LNCaP clone FGC (cell line): ENCODE measurements at regions not wholly inside any gene's neighbourhood (a gene's known extent, or its start where the extent isn't known, plus 50 kb on each side); places are given as distances from the start of the nearest gene placed in this dataset.
A peak's percentile ranks its signal among the peaks of the same experiment; 100 is the strongest.

ENCODE experiments used
- DNase-seq: peaks from one replicate; pipeline ENCODE4 v3.0.0-alpha.2; 2011; ENCODE audit warnings: low read depth
- H3K4me3 ChIP-seq: 2 replicates; pipeline ENCODE4 v1.5.1; 2011; ENCODE audit warnings: mild to moderate bottlenecking, low read depth, low read length, control low read depth
- TF ChIP-seq, protein P1 (sequence below): IDR thresholded peaks from 2 replicates; pipeline ENCODE4 v1.5.1; 2012; ENCODE audit warnings: mild to moderate bottlenecking; ENCODE audit not compliant: control insufficient read depth, insufficient read depth; ENCODE audit errors: extremely low read depth

- no peak overlapping the region for H3K4me3 ChIP-seq
- no peak for DNase-seq
- TF ChIP-seq, protein P1, sequence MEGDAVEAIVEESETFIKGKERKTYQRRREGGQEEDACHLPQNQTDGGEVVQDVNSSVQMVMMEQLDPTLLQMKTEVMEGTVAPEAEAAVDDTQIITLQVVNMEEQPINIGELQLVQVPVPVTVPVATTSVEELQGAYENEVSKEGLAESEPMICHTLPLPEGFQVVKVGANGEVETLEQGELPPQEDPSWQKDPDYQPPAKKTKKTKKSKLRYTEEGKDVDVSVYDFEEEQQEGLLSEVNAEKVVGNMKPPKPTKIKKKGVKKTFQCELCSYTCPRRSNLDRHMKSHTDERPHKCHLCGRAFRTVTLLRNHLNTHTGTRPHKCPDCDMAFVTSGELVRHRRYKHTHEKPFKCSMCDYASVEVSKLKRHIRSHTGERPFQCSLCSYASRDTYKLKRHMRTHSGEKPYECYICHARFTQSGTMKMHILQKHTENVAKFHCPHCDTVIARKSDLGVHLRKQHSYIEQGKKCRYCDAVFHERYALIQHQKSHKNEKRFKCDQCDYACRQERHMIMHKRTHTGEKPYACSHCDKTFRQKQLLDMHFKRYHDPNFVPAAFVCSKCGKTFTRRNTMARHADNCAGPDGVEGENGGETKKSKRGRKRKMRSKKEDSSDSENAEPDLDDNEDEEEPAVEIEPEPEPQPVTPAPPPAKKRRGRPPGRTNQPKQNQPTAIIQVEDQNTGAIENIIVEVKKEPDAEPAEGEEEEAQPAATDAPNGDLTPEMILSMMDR = no peak
These were observed 1160.4 kb downstream of the EFNA5 start for GRCh38 chr5:106510321-106510720.

DNA sequence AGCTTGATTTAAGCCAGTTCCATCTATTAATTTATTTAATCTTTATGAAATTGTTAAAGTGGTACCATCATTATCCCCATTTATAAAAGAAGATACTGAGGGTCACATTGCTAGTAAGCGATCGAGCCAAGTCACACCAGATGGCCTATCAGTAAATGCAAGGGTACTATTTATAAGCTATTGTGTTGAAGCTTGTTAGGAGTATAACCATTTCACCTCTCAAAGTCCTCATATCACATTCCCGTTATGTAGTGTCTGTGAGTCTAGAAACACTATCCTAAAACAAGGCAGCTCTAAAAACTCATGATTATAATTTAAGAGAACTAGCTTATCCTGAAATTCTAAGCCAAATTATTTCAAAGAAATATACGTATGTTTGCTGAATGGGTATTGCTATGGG is 1161.8 kb downstream of the EFNA5 start:
- no peak for DNase-seq
- TF ChIP-seq, protein P1 = no peak
- no peak overlapping the region for H3K4me3 ChIP-seq

DNA sequence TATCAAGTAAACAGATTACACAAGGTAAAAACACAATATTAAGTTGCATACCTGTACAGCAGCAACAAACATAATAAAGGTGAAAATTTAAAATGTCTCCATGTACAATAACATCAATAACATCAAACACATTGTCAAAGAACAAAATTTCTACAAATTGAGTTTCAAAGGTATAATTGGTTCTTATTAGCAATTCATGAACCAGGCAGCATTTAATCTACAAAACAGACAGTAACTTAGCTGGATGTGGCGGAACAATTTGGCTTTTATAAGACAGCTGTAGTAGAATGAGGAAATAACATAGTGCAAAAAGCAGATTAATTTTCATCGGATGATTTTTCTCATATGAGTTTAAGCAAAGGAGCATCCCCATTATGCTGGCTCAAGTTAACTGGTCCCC is 1176.8 kb downstream of the EFNA5 start:
- TF ChIP-seq, protein P1 = no peak
- DNase-seq = no peak
- H3K4me3 ChIP-seq = no peak overlapping the region

DNA sequence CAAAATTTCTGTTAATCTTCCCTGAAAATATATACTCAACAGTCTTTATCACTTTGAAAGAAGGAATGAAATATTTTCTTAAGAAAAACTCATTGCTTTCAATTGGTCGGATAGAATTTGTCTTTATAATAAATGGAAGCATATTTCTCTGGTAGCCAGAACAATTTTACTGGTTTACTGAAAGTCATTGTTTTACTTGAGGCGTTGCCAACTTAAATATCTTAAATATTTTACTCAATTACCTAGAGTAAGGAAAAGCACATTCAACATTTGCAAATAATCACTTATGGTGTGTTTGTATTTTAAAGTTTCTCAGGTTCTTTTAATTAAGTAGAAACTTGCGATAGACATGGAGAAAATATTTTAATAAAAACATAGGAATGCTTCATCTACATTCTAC is 1181.7 kb downstream of the EFNA5 start:
- no peak overlapping the region for H3K4me3 ChIP-seq

DNA sequence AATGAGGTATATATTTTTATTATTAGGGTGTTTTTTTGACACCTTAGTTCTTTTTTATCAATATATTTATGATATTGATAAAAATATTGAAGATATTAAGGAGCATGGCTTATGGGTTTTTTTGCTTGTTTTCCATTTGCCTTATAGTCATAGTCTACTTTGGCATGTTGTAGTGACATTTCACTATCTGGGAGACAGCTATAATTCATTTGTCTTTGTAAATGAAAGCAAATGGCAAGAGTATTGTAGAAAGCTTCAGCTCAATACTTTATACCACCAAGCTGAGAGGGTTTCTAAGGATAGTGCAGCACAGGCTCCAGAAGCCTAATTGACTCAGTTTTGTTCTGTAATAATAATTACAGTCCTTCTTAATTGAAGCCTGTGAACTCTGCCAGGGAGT is 1182.3 kb downstream of the EFNA5 start:
- H3K4me3 ChIP-seq = no peak overlapping the region
- DNase-seq = no peak
- TF ChIP-seq, protein P1 = no peak

More for the DNA sequence above, 1181.7 kb downstream of the EFNA5 start:
- peak; percentile 14 for DNase-seq
- TF ChIP-seq, protein P1 = no peak

DNA sequence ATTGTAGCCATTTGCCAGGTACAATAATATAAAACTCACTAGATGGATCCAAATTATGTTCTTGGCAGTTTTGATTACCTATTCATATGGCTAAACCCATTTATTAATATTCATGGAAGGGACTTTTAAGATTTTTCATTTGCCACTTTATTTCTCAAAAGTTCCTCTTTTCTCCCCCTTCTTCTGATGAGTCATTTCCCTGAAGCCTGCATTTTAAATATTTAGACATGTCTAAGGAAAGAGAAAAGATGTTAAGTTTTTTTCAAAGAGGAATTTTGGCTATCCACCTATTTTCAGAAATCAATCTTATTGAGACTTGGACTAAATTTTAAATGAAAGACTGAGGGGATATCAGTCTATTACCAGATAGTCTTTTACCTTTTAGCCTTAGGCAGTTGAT is 1189.4 kb downstream of the EFNA5 start:
- no peak for DNase-seq
- TF ChIP-seq, protein P1 = no peak
- no peak overlapping the region for H3K4me3 ChIP-seq

DNA sequence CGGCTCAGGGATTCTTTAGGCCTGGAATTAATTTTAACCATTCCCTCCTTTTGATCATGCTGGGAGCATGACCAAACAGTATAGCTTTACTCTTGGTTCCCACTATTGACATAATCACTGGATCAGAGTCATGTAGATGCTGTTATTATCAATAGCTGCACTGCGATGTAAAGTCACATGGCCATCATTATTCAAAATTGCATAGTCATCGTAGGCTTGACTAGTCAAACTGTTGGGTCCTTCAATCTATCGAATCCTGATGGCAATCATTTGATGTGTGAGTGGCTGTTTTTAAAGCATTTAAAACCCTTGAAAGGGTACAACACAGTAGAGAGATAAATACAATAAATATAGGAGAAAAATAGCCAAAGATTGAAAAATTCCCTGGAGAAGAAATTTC is 1194.1 kb downstream of the EFNA5 start:
- no peak overlapping the region for H3K4me3 ChIP-seq
- TF ChIP-seq, protein P1 = no peak
- no peak for DNase-seq
